ENCODE measurements at regions not wholly inside any gene's neighbourhood (a gene's known extent, or its start where the extent isn't known, plus 50 kb on each side); places are given as distances from the start of the nearest gene placed in this dataset.

- no peak for TF ChIP-seq CTCF (IDR thresholded peaks at IDR 0.05)
- TF ChIP-seq POLR2A (IDR thresholded peaks at IDR 0.05), result no peak
- DNase-seq, result no peak
- intact Hi-C loops (cut with DNase I), result no loop called here
- H3K9me3 ChIP-seq (replicated peaks in 1 of 3), result no peaks in the 10 kb centered on the region
- H3K4me3 ChIP-seq, result no peak overlapping the region
- H3K36me3 ChIP-seq (replicated peaks in 1 of 2), result no peaks in the 10 kb centered on the region
- no peaks in the 10 kb centered on the region for H3K27me3 ChIP-seq
- H3K27ac ChIP-seq, result no peak overlapping the region
- 52 to 73% (median 59%) methylated on average over 2 of the region's 2 CpGs for WGBS, 4 donors
- H3K4me1 ChIP-seq (replicated peaks in 1 of 2), result no peaks in the 10 kb centered on the region
These were observed 437.5 kb downstream of the TFEC start for GRCh38 chr7:115593111-115593510.

- TF ChIP-seq POLR2A (IDR thresholded peaks at IDR 0.05) (no peak), CTCF (IDR thresholded peaks at IDR 0.05) (no peak)
- Histone ChIP-seq H3K27ac (no peak overlapping the region), H3K4me3 (no peak overlapping the region), H3K9me3 (replicated peaks in 1 of 3) (no peaks in the 10 kb centered on the region), H3K36me3 (replicated peaks in 1 of 2) (no peaks in the 10 kb centered on the region), H3K27me3 (no peaks in the 10 kb centered on the region), H3K4me1 (replicated peaks in 1 of 2) (no peaks in the 10 kb centered on the region)
- no peak for DNase-seq
- intact Hi-C loops (cut with DNase I), result no loop called here
- WGBS, 4 donors, result 91 to 100% (median 93%) methylated on average over 2 to 5 of the region's 5 CpGs
These were observed 445.4 kb downstream of the TFEC start for GRCh38 chr7:115585015-115585718.

GRCh38 chr7:115582956-115583355 is 447.6 kb downstream of the TFEC start:
- TF ChIP-seq CTCF (IDR thresholded peaks at IDR 0.05) (no peak), POLR2A (IDR thresholded peaks at IDR 0.05) (no peak)
- 68 to 88% (median 85%) methylated on average over 1 of the region's 1 CpG for WGBS, 4 donors

GRCh38 chr7:115578576-115578975 is 452.0 kb downstream of the TFEC start:
- intact Hi-C loops (cut with DNase I), result no loop called here
- no peak overlapping the region for H3K27ac ChIP-seq
- TF ChIP-seq POLR2A (IDR thresholded peaks at IDR 0.05), result no peak
- no peak for TF ChIP-seq CTCF (IDR thresholded peaks at IDR 0.05)
- H3K4me3 ChIP-seq, result no peak overlapping the region
- no peaks in the 10 kb centered on the region for H3K9me3 ChIP-seq (replicated peaks in 1 of 3)
- H3K4me1 ChIP-seq (replicated peaks in 1 of 2), result no peaks in the 10 kb centered on the region
- H3K27me3 ChIP-seq, result no peaks in the 10 kb centered on the region
- WGBS, 4 donors, result 61 to 82% (median 69%) methylated on average over 2 of the region's 2 CpGs
- DNase-seq, result no peak
- H3K36me3 ChIP-seq (replicated peaks in 1 of 2), result no peaks in the 10 kb centered on the region

More at GRCh38 chr7:115582956-115583355, 447.6 kb downstream of the TFEC start:
- Histone ChIP-seq H3K4me3 (no peak overlapping the region), H3K4me1 (replicated peaks in 1 of 2) (no peaks in the 10 kb centered on the region), H3K9me3 (replicated peaks in 1 of 3) (no peaks in the 10 kb centered on the region), H3K27me3 (no peaks in the 10 kb centered on the region), H3K36me3 (replicated peaks in 1 of 2) (no peaks in the 10 kb centered on the region), H3K27ac (no peak overlapping the region)
- no peak for DNase-seq
- intact Hi-C loops (cut with DNase I), result no loop called here
